Activated naive CD8-positive, alpha-beta T cell (primary cell): ENCODE measurements at regions not wholly inside any gene's neighbourhood (a gene's known extent, or its start where the extent isn't known, plus 50 kb on each side); places are given as distances from the start of the nearest gene placed in this dataset.
"Not testable (repeated sequence)": the region's sequence is repeated elsewhere in the genome, so short reads cannot be mapped to it uniquely, and the experiment has no call there.

Source experiments
- H3K27ac Mint-ChIP-seq: one replicate; pipeline ENCODE4 v1.8.0; 2021; ENCODE audit warnings: mixed read lengths
- H3K27me3 Mint-ChIP-seq: one replicate; pipeline ENCODE4 v1.8.0; 2021; ENCODE audit warnings: mixed read lengths
- H3K36me3 Mint-ChIP-seq: one replicate; pipeline ENCODE4 v1.8.0; 2021; ENCODE audit warnings: mixed read lengths
- H3K4me1 Mint-ChIP-seq: one replicate; pipeline ENCODE4 v1.8.0; 2021; ENCODE audit warnings: low read depth, mixed read lengths
- H3K4me3 Mint-ChIP-seq: one replicate; pipeline ENCODE4 v1.8.0; 2021; ENCODE audit warnings: mild to moderate bottlenecking, mixed read lengths
- H3K9me3 Mint-ChIP-seq: one replicate; pipeline ENCODE4 v1.8.0; 2021; ENCODE audit warnings: low read depth, mixed read lengths

DNA sequence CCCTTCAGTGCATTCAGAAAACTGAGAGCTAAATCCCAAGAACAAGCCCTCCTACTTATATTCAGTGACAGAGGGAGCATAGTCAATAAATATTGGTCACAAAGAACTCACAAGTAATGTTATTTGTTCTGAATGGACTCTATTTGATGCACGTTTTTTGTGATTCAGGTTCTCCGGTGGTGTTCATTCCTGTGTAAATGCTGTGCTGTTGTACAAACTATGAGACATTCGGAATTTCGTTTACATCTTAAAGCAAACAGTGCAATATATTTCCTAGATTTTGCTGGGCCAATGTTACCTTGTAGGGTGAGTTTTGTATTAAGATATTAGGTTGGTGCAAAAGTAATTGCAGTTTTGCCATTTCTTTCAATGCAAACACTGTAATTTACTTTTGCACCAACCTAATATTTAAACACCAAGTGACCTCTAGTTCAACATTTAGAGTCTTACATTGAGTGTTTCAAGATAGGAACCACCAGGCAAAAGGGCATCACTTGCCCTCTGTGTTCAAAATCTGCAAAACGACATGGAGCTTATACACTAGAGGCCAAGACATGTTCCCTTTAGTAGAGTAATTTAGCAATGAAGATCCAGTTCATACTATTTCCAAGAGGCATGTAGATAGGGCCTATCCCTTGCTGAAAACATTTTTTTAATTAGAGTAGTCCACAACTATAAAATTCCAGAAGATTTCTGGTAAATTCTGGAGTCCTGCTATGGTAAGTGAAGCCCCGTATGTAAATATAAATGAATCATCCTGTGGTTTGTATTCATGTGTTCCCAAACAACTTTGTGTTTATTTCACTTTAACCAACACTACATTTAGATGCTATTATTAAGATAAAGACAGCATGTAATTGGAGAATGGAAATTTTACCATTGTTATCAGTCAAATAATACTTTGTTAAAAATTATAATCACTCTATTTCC lies 444.0 kb upstream of the PTGER4 start:
- Mint-ChIP-seq H3K36me3 (peaks cover 3% of the 10 kb centered on the region), H3K27me3 (no peaks in the 10 kb centered on the region), H3K4me3 (no peak overlapping the region), H3K9me3 (peaks cover 2% of the 10 kb centered on the region), H3K4me1 (peaks cover 4% of the 10 kb centered on the region), H3K27ac (no peak overlapping the region)

DNA sequence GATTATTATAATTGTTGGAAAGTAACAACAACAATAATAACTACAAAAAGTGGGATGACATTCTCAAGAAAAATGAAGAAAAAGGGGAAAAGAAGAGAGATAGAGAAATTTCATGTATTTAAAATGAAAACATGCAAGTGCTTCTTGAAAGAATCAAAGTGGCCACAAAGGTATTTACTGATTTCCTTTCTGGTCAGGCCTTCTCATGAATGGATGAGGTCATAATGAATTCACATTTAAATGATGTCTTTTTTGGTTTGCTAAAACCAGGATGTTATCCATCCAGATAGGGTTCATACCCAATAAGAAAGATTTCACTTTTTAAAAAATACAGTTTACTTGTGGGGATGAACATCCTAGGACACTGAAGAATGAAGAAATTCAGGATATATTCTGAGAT lies 446.4 kb upstream of the PTGER4 start:
- Mint-ChIP-seq H3K4me3 (no peak overlapping the region), H3K36me3 (no peaks in the 10 kb centered on the region), H3K27me3 (no peaks in the 10 kb centered on the region), H3K27ac (no peak overlapping the region), H3K9me3 (no peaks in the 10 kb centered on the region), H3K4me1 (no peaks in the 10 kb centered on the region)

DNA sequence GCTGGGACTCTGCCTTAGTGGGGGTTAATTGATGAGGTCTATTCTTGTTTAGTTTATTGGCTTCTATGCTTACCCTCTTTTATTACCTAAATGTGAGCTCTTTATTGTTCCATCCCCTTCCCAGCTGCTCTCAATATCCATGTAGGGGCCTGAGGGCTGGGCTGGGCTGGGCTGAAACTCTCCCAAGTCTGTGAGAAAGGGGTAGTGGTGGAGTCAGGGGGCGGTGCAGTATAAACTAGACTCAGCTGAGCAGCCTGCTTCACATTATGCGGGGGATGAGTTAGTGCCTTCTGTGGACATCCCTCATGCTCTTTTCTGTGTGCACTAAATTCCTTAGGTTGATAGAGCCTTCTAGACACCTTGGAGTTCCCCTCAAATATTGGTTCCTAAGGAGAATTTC lies 451.8 kb upstream of the PTGER4 start:
- Mint-ChIP-seq H3K4me1 (peaks cover 19% of the 10 kb centered on the region), H3K36me3 (no peaks in the 10 kb centered on the region), H3K27ac (no peak overlapping the region), H3K4me3 (no peak overlapping the region), H3K9me3 (no peaks in the 10 kb centered on the region), H3K27me3 (no peaks in the 10 kb centered on the region)

DNA sequence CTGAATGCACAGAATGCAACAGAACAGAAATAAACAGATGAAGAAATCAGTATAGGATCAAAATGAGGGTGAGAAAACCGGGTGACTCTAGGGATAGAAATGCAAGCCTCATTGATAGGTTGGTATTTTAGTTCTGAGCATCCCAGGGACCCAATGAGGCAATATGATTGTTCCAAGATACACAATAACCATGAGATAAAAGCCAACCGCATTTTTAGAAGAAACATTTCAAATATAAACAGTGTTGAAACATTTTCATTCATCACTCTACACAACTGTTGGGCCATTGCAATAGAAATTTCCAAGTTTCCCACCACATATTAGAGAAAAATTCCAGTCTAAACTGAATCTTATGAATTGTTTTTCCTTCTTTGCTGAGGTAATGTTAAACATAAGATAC lies 452.3 kb upstream of the PTGER4 start:
- peaks cover 19% of the 10 kb centered on the region for H3K4me1 Mint-ChIP-seq
- no peak overlapping the region for H3K4me3 Mint-ChIP-seq
- H3K27me3 Mint-ChIP-seq, result no peaks in the 10 kb centered on the region
- H3K27ac Mint-ChIP-seq, result no peak overlapping the region
- H3K36me3 Mint-ChIP-seq, result no peaks in the 10 kb centered on the region
- no peaks in the 10 kb centered on the region for H3K9me3 Mint-ChIP-seq

DNA sequence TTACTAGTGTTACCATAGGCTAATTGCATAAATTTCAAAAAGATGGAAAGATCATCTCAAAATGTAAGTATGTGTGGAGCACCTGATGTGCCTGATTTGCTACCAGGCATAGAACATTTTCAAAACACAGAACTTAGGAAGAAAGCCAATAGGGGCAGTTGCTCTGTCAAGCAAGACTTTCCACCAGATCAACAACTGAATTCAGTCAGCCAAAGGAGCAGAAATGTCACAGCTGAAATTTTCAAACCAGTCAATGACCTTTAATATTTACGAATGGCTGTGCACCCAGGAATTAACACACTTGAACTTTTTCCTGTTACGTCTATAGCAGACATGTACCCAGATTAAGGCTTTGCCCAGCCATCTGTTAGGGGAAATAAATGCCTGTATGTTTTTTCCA lies 452.8 kb upstream of the PTGER4 start:
- H3K4me1 Mint-ChIP-seq, result peaks cover 22% of the 10 kb centered on the region

DNA sequence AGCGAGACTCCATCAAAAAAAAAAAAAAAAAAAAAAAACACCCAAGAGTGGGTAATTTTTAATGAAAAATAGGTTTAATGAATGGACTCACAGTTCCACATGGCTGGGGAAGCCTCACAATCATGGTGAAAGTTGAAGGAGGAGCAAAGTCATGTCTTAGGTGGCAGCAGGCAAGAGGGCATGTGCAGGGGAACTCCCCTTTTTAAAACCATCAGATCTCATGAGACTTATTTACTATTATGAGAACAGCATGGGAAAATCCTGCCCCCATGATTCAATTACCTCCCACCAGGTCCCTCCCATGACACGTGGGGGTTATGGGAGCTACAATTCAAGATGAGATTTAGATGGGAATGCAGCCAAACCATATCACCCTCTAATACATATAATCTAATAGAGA lies 454.6 kb upstream of the PTGER4 start:
- H3K27ac Mint-ChIP-seq, H3K4me3 Mint-ChIP-seq, H3K36me3 Mint-ChIP-seq, H3K9me3 Mint-ChIP-seq, H3K27me3 Mint-ChIP-seq: not testable (repeated sequence)
- peaks cover 23% of the 10 kb centered on the region for H3K4me1 Mint-ChIP-seq

More for the DNA sequence above, 452.8 kb upstream of the PTGER4 start:
- Mint-ChIP-seq H3K27me3 (no peaks in the 10 kb centered on the region), H3K27ac (no peak overlapping the region), H3K36me3 (no peaks in the 10 kb centered on the region), H3K4me3 (no peak overlapping the region), H3K9me3 (no peaks in the 10 kb centered on the region)

DNA sequence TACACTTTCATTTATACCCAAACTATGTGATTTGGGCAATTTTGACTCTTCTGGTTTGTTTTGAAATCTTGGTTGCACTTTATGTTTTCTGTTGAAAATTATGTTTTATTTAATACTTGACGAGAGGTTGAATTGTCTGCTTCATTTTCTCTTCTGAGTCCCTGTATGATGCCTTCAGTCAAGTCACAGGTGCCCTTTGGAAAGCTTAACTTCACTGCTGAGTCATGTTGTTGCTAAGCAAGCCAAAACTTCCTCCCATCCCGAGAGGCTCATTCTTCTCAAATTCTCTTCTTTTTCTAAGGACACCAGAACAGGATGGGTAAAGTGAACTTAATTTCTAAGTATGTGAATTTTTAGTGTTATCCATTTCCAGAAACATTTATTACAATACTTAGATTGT lies 455.3 kb upstream of the PTGER4 start:
- H3K27ac Mint-ChIP-seq, result peak overlapping the region; percentile 67
- no peaks in the 10 kb centered on the region for H3K27me3 Mint-ChIP-seq
- H3K4me1 Mint-ChIP-seq, result peaks cover 23% of the 10 kb centered on the region
- peak overlapping the region; percentile 0 for H3K4me3 Mint-ChIP-seq
- no peaks in the 10 kb centered on the region for H3K36me3 Mint-ChIP-seq
- H3K9me3 Mint-ChIP-seq, result no peaks in the 10 kb centered on the region

DNA sequence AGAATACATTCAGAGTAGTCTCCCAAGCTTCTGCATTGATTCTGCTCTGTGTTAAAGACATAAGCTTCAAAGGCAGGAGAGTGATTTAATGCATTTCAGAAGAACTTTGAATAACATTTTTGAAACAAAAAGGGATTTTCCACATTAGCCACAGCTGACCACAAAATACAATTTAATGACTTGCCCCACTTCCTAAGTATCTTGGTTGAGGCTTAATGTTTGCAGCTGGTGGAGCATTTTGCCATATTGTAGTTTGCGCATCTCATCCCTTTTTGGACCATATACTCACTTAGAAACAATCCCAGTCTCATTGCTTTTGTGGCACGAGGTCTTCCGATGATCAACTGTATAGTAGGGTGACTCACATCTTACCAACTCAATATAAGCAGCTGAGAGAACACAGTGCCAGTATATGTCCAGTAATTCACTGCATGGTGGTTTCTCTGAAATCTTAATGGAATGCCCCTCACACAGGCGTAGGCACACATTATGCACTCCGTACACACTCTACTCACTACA lies 455.8 kb upstream of the PTGER4 start:
- H3K9me3 Mint-ChIP-seq, result no peaks in the 10 kb centered on the region
- H3K36me3 Mint-ChIP-seq, result no peaks in the 10 kb centered on the region
- peak overlapping the region; percentile 67 for H3K27ac Mint-ChIP-seq
- H3K27me3 Mint-ChIP-seq, result no peaks in the 10 kb centered on the region
- peak overlapping the region; percentile 0 for H3K4me3 Mint-ChIP-seq
- peaks cover 23% of the 10 kb centered on the region for H3K4me1 Mint-ChIP-seq

DNA sequence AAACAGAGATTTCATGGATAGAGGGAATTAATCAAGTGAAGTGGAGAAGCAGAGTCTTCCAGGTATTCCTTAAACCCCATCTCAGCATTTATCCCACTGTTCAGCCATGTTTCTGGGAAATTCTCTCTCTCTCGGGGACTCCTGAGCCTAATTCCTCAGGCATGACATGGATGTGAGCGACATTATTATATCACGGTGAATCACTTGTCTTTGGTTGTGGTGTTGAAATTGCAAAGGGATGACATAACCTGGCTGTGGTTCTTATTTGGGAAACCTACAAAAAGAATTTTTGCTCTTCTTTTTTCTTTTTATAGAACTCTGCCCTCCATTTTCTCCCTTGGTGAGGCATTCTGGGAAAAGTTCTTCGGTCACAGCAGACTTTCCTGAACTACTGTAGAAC lies 457.9 kb upstream of the PTGER4 start:
- Mint-ChIP-seq H3K9me3 (no peaks in the 10 kb centered on the region), H3K4me1 (peaks cover 29% of the 10 kb centered on the region), H3K36me3 (peaks cover 2% of the 10 kb centered on the region), H3K4me3 (no peak overlapping the region), H3K27ac (no peak overlapping the region), H3K27me3 (no peaks in the 10 kb centered on the region)

DNA sequence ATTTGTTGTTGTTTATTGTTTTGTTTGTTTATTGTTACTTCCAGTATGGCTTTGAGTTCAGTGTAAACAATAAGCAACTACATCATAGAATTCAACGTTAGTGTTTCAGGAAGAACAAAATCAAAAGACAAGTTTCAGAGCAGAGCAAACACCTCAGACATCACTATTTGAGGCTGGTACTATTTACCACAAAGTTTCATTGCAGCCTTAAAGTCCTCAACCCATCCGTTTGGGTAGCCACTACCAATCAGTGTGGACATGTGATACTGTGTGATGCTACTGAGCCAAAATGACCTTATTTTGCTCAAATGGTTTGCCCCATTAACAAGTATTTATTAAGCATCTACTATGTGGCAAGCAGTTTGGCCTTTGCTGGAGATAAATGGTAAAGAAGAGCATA lies 458.5 kb upstream of the PTGER4 start:
- peaks cover 2% of the 10 kb centered on the region for H3K36me3 Mint-ChIP-seq
- H3K4me3 Mint-ChIP-seq, result no peak overlapping the region
- no peaks in the 10 kb centered on the region for H3K9me3 Mint-ChIP-seq
- no peak overlapping the region for H3K27ac Mint-ChIP-seq
- peaks cover 29% of the 10 kb centered on the region for H3K4me1 Mint-ChIP-seq
- no peaks in the 10 kb centered on the region for H3K27me3 Mint-ChIP-seq

DNA sequence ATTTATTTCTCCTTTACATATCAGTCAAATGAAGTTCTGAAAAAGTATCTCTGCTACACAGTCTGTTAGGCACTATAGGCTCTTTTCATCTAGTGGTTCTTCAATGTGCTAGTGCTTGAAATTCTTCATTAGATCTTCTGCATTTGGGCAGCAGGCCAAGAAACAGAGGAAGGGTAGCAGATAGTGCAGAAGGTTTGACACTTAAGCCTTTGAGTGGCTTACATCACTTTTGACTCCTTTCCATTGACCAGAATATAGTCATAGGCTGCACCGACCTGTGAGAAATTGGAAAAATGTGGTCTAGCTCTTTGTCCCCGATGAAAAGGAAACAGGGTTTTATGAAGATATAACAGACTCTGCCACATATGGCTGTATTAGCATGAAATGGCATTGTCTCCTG lies 459.5 kb upstream of the PTGER4 start:
- Mint-ChIP-seq H3K4me1 (peaks cover 23% of the 10 kb centered on the region), H3K9me3 (no peaks in the 10 kb centered on the region), H3K36me3 (peaks cover 2% of the 10 kb centered on the region), H3K4me3 (no peak overlapping the region), H3K27ac (no peak overlapping the region), H3K27me3 (no peaks in the 10 kb centered on the region)

DNA sequence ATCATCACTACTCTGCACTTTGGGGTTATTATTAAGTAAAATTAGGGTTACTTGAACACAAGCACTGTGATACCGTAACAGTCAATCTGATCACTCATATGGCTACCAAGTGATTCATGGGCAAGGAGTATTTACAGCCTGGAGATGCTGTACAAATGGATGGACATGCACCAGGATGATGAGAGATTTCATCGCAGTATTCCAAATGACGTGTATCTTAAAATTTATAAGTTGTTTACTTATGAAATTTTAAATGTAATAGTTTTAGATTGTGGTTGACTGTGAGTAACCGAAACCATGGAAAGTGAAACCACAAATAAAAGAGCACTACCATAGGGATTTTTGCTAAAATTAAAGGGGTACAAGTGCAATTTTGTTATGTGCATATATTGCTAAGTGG lies 462.2 kb upstream of the PTGER4 start:
- peaks cover 2% of the 10 kb centered on the region for H3K36me3 Mint-ChIP-seq
- no peak overlapping the region for H3K4me3 Mint-ChIP-seq
- H3K4me1 Mint-ChIP-seq, result peaks cover 9% of the 10 kb centered on the region
- no peaks in the 10 kb centered on the region for H3K9me3 Mint-ChIP-seq
- H3K27ac Mint-ChIP-seq, result no peak overlapping the region
- H3K27me3 Mint-ChIP-seq, result no peaks in the 10 kb centered on the region

DNA sequence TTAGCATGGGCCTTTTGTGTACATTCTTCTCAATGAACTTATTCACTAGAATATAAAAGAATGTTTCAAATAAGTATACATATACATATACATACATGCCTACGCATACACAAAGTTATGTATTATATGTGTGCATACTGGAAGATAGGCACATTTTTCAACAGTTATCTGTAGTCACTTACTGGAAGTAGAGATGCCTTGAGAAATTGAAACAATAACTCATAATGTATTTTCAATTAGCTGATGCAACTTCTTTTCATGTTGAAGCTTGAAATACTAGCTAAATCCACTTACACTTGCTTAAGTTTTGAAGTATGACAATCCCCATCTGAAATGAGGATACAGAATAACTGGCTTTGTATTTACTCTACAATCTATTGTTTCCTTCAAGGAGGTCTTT lies 469.0 kb upstream of the PTGER4 start:
- no peaks in the 10 kb centered on the region for H3K36me3 Mint-ChIP-seq
- no peaks in the 10 kb centered on the region for H3K27me3 Mint-ChIP-seq
- H3K27ac Mint-ChIP-seq, result peak overlapping the region; percentile 79
- peaks cover 18% of the 10 kb centered on the region for H3K4me1 Mint-ChIP-seq
- H3K9me3 Mint-ChIP-seq, result no peaks in the 10 kb centered on the region
- H3K4me3 Mint-ChIP-seq, result no peak overlapping the region

DNA sequence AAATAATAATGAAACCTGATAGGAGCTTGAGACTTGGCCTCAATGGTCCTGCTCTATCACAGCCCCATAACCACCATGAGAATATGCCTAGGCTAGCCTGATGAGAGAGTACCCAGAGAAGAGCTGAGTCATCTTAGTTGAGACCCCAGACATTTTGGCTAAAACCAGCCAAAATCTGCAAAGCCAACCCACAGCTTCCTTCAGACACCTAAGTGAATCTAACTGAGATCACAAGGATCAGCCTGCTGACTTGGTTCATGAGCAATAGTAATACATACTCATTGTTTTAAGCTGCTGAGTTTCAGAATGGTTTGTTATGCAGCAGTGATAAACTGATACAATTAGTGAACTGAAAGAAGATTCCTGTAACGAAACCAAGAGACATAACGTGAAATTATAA lies 473.7 kb upstream of the PTGER4 start:
- no peak overlapping the region for H3K4me3 Mint-ChIP-seq

DNA sequence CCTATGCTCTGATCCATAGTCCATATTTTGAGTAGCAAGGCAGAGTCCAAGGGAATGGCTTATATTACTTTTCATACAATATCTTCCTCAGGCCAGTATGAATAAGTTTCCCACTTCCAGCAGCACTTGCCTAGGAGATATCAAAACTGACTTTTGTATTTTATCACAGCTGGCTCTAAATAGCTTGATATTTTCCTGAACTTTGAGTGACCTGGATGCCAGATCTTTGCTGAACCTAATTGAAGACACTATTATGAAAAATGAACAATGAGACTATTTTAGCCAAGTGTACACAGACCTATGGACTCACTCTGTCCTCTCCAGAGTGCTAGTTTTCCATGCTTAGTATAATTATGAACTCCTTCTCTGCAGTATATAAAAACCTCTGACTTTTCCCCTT lies 475.6 kb upstream of the PTGER4 start:
- H3K27ac Mint-ChIP-seq, result no peak overlapping the region
- H3K4me3 Mint-ChIP-seq, result no peak overlapping the region
- peaks cover 7% of the 10 kb centered on the region for H3K4me1 Mint-ChIP-seq

More for the DNA sequence above, 473.7 kb upstream of the PTGER4 start:
- Mint-ChIP-seq H3K36me3 (no peaks in the 10 kb centered on the region), H3K9me3 (no peaks in the 10 kb centered on the region), H3K27me3 (no peaks in the 10 kb centered on the region), H3K4me1 (peaks cover 18% of the 10 kb centered on the region), H3K27ac (peak overlapping the region; percentile 3)

More for the DNA sequence above, 475.6 kb upstream of the PTGER4 start:
- no peaks in the 10 kb centered on the region for H3K27me3 Mint-ChIP-seq
- H3K36me3 Mint-ChIP-seq, result peaks cover 3% of the 10 kb centered on the region
- H3K9me3 Mint-ChIP-seq, result no peaks in the 10 kb centered on the region
